Liver (tissue), 3 donors: ENCODE measurements at regions not wholly inside any gene's neighbourhood (a gene's known extent, or its start where the extent isn't known, plus 50 kb on each side); places are given as distances from the start of the nearest gene placed in this dataset.
A peak's percentile ranks its signal among the peaks of the same experiment; 100 is the strongest.

Experiments used
- CTCF ChIP-seq: fragments of 150-350 bp; IDR thresholded peaks from 2 replicates; pipeline ENCODE4 v1.5.1; 2017; ENCODE audit warnings: improper control_type of control experiment, low read depth, low read length; ENCODE audit not compliant: missing input control
- FOXA1 ChIP-seq: IDR thresholded peaks from 2 replicates; pipeline ENCODE4 v1.6.1; 2016; ENCODE audit warnings: antibody characterized with exemption
- FOXA2 ChIP-seq: IDR thresholded peaks from 2 replicates; pipeline ENCODE4 v1.6.1; 2016; ENCODE audit warnings: antibody characterized with exemption
- GABPA ChIP-seq, 2 donors: IDR thresholded peaks in 1 of 2; conservative IDR thresholded peaks in 1 of 2; 2 replicates each; pipeline ENCODE4 v1.6.1; 2016; ENCODE audit warnings: antibody characterized with exemption in 2 of 2, mild to moderate bottlenecking in 1 of 2, moderate library complexity in 1 of 2
- RAD21 ChIP-seq, 2 donors: IDR thresholded peaks; 2 replicates each; pipeline ENCODE4 v1.6.1; 2016; ENCODE audit warnings: antibody characterized with exemption in 2 of 2, mild to moderate bottlenecking in 2 of 2
- SP1 ChIP-seq: IDR thresholded peaks from 2 replicates; pipeline ENCODE4 v1.6.1; 2018; ENCODE audit warnings: antibody characterized with exemption, mild to moderate bottlenecking
- TAF1 ChIP-seq: conservative IDR thresholded peaks from 2 replicates; pipeline ENCODE4 v1.6.1; 2016; ENCODE audit warnings: antibody characterized with exemption, mild to moderate bottlenecking
- YY1 ChIP-seq: IDR thresholded peaks from 2 replicates; pipeline ENCODE4 v1.6.1; 2016; ENCODE audit warnings: antibody characterized with exemption, mild to moderate bottlenecking
- TF ChIP-seq, protein P1 (sequence below): IDR thresholded peaks from 2 replicates; pipeline ENCODE4 v1.6.1; 2016; ENCODE audit warnings: antibody characterized with exemption, mild to moderate bottlenecking
- TF ChIP-seq, protein P2 (sequence below): IDR thresholded peaks from 2 replicates; pipeline ENCODE4 v1.6.1; 2016; ENCODE audit warnings: antibody characterized with exemption
- donor health status: healthy.
- donor health status: healthy.

GRCh38 chr3:22922317-22922716, 280.8 kb upstream of the UBE2E2 start:
- TF ChIP-seq SP1 = no peak
- TF ChIP-seq FOXA2 = no peak
- TF ChIP-seq CTCF = peak; percentile 19
- TF ChIP-seq, protein P1, sequence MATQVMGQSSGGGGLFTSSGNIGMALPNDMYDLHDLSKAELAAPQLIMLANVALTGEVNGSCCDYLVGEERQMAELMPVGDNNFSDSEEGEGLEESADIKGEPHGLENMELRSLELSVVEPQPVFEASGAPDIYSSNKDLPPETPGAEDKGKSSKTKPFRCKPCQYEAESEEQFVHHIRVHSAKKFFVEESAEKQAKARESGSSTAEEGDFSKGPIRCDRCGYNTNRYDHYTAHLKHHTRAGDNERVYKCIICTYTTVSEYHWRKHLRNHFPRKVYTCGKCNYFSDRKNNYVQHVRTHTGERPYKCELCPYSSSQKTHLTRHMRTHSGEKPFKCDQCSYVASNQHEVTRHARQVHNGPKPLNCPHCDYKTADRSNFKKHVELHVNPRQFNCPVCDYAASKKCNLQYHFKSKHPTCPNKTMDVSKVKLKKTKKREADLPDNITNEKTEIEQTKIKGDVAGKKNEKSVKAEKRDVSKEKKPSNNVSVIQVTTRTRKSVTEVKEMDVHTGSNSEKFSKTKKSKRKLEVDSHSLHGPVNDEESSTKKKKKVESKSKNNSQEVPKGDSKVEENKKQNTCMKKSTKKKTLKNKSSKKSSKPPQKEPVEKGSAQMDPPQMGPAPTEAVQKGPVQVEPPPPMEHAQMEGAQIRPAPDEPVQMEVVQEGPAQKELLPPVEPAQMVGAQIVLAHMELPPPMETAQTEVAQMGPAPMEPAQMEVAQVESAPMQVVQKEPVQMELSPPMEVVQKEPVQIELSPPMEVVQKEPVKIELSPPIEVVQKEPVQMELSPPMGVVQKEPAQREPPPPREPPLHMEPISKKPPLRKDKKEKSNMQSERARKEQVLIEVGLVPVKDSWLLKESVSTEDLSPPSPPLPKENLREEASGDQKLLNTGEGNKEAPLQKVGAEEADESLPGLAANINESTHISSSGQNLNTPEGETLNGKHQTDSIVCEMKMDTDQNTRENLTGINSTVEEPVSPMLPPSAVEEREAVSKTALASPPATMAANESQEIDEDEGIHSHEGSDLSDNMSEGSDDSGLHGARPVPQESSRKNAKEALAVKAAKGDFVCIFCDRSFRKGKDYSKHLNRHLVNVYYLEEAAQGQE = no peak
- TF ChIP-seq, protein P2, sequence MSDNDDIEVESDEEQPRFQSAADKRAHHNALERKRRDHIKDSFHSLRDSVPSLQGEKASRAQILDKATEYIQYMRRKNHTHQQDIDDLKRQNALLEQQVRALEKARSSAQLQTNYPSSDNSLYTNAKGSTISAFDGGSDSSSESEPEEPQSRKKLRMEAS = no peak
- TF ChIP-seq YY1 = no peak
- peak; percentile 18 to 39 for TF ChIP-seq RAD21 (IDR thresholded peaks at IDR 0.05)
- no peak for TF ChIP-seq FOXA1
- no peak for TF ChIP-seq TAF1
- no peak for TF ChIP-seq GABPA (IDR thresholded peaks at IDR 0.05 in 1 of 2, conservative IDR thresholded peaks at IDR 0.05 in 1 of 2)
